ENCODE measurements at regions not wholly inside any gene's neighbourhood (a gene's known extent, or its start where the extent isn't known, plus 50 kb on each side); places are given as distances from the start of the nearest gene placed in this dataset.

- H3K9ac ChIP-seq (ENCODE audit: insufficient read depth, low read depth, low read length) = no peak overlapping the region
- no peak overlapping the region for H3K4me3 ChIP-seq (replicated peaks in 1 of 3; ENCODE audit: insufficient read depth in 1 of 3, low read depth in 2 of 3, low read length in 3 of 3)
- no peaks in the 10 kb centered on the region for H3K4me1 ChIP-seq (ENCODE audit: insufficient read depth, low read length)
- H3K79me2 ChIP-seq (ENCODE audit: insufficient read depth, low read length) = no peaks in the 10 kb centered on the region
- WGBS (ENCODE audit: low lambda C conversion rate) = 35% methylated on average over 11 of the region's 22 CpGs
- H3K27ac ChIP-seq (ENCODE audit: extremely low read length, insufficient read depth, low read length) = no peak overlapping the region
- POLR2A ChIA-PET = no interaction called here
- no peak for ATAC-seq
- intact Hi-C loops (cut with micrococcal nuclease; ENCODE audit: unreplicated experiment) (no loop called here), in situ Hi-C loops (cut with HindIII; ENCODE audit: extremely low pct_ligation_motif_present, low pct_unique_long_range_greater_than_20kb) (loop anchor here (5.0 kb wide), 1 partner anchor 280 kb away; no protein-coding TSS in a partner anchor)
- CTCF ChIA-PET (ENCODE audit: low intra/inter-chr PET ratio, low total read pairs) = no interaction called here
- H3K9me3 ChIP-seq (ENCODE audit: low read length) = no peaks in the 10 kb centered on the region
- 0 out of 2 replicates have a peak, but pooled peaks cover 3% of the 10 kb centered on the region for H4K20me1 ChIP-seq (ENCODE audit: insufficient read depth, low read length)
- no peaks in the 10 kb centered on the region for H3K36me3 ChIP-seq (replicated peaks in 1 of 2; ENCODE audit: control insufficient read depth in 1 of 2, insufficient read depth in 2 of 2, low read length in 2 of 2)
- no peak overlapping the region for H3K4me2 ChIP-seq (ENCODE audit: low read depth, low read length)
- no TSS peak for BruUV-seq (replicated peaks)
- peaks cover 1 to 13% of the 10 kb centered on the region in 2 experiments; a peak in 3 of 5 replicates for H3K27me3 ChIP-seq (ENCODE audit: control insufficient read depth in 1 of 2, insufficient read depth in 2 of 2, low read length in 2 of 2)
- H2AFZ ChIP-seq (ENCODE audit: low read length) = no peak overlapping the region
- no peak for FAIRE-seq
- DNase-seq (ENCODE audit: low spot score) = no peak
- TF ChIP-seq ZBTB38 (CRISPR knock-in tag; IDR thresholded peaks at IDR 0.05) = no peak
- TF ChIP-seq ATF7 (IDR thresholded peaks at IDR 0.05) = no peak
- TF ChIP-seq ATF7 (CRISPR knock-in tag; IDR thresholded peaks at IDR 0.05) = no peak
- no peak for TF ChIP-seq MLXIP (CRISPR knock-in tag; IDR thresholded peaks at IDR 0.05; ENCODE audit: borderline replicate concordance)
- no peak for TF ChIP-seq ZNF205 (CRISPR knock-in tag; IDR thresholded peaks at IDR 0.05)
- no peak for TF ChIP-seq DDIT3 (CRISPR knock-in tag; IDR thresholded peaks at IDR 0.05)
- no peak for TF ChIP-seq TCF7L2 (IDR thresholded peaks at IDR 0.05; ENCODE audit: low read depth, low read length)
- TF ChIP-seq ATF4 (CRISPR knock-in tag; IDR thresholded peaks at IDR 0.05) = no peak
- no peak for TF ChIP-seq SP140L (CRISPR knock-in tag; IDR thresholded peaks at IDR 0.05; ENCODE audit: borderline replicate concordance)
- TF ChIP-seq SNAPC2 (CRISPR knock-in tag; IDR thresholded peaks at IDR 0.05) = no peak
- TF ChIP-seq TCF12 (IDR thresholded peaks at IDR 0.05) = no peak
- no peak for TF ChIP-seq TCF12 (CRISPR knock-in tag; IDR thresholded peaks at IDR 0.05)
- TF ChIP-seq ZNF549 (CRISPR knock-in tag; IDR thresholded peaks at IDR 0.05) = no peak
- no peak for TF ChIP-seq TOPORS (CRISPR knock-in tag; IDR thresholded peaks at IDR 0.05)
- TF ChIP-seq NBN (conservative IDR thresholded peaks at IDR 0.05) = no peak
- TF ChIP-seq RBAK (CRISPR knock-in tag; IDR thresholded peaks at IDR 0.05) = no peak
- TF ChIP-seq ARID3A (IDR thresholded peaks at IDR 0.05; ENCODE audit: low read depth, low read length) = no peak
- TF ChIP-seq ZNF670 (CRISPR knock-in tag; IDR thresholded peaks at IDR 0.05; ENCODE audit: borderline replicate concordance) = no peak
- TF ChIP-seq PHF21A (CRISPR knock-in tag; IDR thresholded peaks at IDR 0.05) = no peak
- TF ChIP-seq TBX2 (CRISPR knock-in tag; IDR thresholded peaks at IDR 0.05; ENCODE audit: borderline replicate concordance) = no peak
- no peak for TF ChIP-seq GTF3A (CRISPR knock-in tag; conservative IDR thresholded peaks at IDR 0.05)
Measured at GRCh38 chr11:69912161-69912910, 93.1 kb upstream of the FGF3 start.

Data from HepG2 (cell line).